ENCODE measurements at regions not wholly inside any gene's neighbourhood (a gene's known extent, or its start where the extent isn't known, plus 50 kb on each side); places are given as distances from the start of the nearest gene placed in this dataset.

GRCh38 chr1:25018110-25018735 is 88.1 kb upstream of the RUNX3 start:
- no peak for TF ChIP-seq CTCF (IDR thresholded peaks at IDR 0.05; ENCODE audit: poor library complexity)
- no peak for TF ChIP-seq EZH2 (IDR thresholded peaks at IDR 0.05; ENCODE audit: borderline replicate concordance)
- no peak for TF ChIP-seq EZH2phosphoT487 (IDR thresholded peaks at IDR 0.05; ENCODE audit: low read depth, severe bottlenecking, unreplicated experiment)
